Vagina (tissue), 2 donors: ENCODE measurements at regions not wholly inside any gene's neighbourhood (a gene's known extent, or its start where the extent isn't known, plus 50 kb on each side); places are given as distances from the start of the nearest gene placed in this dataset.
A peak's percentile ranks its signal among the peaks of the same experiment; 100 is the strongest.

Experiments used
- CTCF ChIP-seq, 3 experiments: fragments of 450-650 bp in 2 of 3; fragments of 200-600 bp in 1 of 3; sonication (generic) in 1 of 3; IDR thresholded peaks; one replicate each; pipeline ENCODE4 v1.5.1; 2017 to 2019; ENCODE audit warnings: antibody characterized with exemption in 3 of 3, mild to moderate bottlenecking in 2 of 3, moderate library complexity in 2 of 3
- POLR2A ChIP-seq, 2 donors: fragments of 450-650 bp; IDR thresholded peaks; one replicate each; pipeline ENCODE4 v1.6.1; 2017; ENCODE audit warnings: antibody characterized with exemption in 2 of 2, mild to moderate bottlenecking in 2 of 2, moderate library complexity in 2 of 2
- POLR2AphosphoS5 ChIP-seq, 2 donors: sonication (generic); formaldehyde crosslinking; IDR thresholded peaks; one replicate each; pipeline ENCODE4 v1.9.0; 2017; ENCODE audit warnings: antibody characterized with exemption in 2 of 2, mild to moderate bottlenecking in 2 of 2, low read depth in 1 of 2; ENCODE audit not compliant: insufficient read depth in 1 of 2

DNA sequence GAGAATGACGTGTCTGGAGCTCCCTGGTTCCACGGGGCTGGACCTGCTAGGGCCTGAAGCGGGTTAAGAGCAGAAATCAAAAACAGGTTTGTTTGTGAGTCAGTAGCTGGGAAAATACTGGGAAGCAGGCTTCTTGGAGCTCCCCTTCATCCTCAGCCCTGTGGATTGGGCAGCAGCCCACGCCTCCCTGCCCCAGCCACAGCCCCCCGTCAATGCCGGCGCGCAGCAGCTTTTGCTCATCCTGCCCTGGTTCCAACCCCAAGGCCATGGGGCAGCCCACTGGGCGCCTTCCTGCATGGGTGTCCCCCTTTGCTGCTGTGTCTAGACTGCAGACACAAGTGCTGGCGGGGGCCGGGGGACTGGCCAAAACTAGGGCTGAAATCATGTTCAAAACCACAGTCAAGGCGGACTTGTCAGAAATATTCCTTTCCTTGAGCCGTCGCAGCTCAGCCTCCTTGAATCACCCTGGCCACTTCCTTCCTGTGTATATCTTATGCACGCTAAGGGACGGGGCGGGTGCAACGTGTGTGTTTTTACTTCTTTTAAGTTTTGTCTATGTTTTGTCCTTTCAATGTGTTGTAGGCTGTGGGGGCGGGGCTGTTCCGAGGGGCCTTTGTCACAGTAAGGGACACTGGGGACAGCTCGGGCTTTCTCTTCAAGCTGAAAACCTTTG lies 108.1 kb downstream of the KLF13 start:
- peak in 1 of 2 donors; percentile 54 for TF ChIP-seq POLR2AphosphoS5 (IDR thresholded peaks at IDR 0.05; ENCODE audit: insufficient read depth in 1 of 2, low read depth in 1 of 2)
- no peak for TF ChIP-seq CTCF (IDR thresholded peaks at IDR 0.05)
- no peak for TF ChIP-seq POLR2A (IDR thresholded peaks at IDR 0.05)
